ENCODE measurements at regions not wholly inside any gene's neighbourhood (a gene's known extent, or its start where the extent isn't known, plus 50 kb on each side); places are given as distances from the start of the nearest gene placed in this dataset.
A peak's percentile ranks its signal among the peaks of the same experiment; 100 is the strongest.

DNA sequence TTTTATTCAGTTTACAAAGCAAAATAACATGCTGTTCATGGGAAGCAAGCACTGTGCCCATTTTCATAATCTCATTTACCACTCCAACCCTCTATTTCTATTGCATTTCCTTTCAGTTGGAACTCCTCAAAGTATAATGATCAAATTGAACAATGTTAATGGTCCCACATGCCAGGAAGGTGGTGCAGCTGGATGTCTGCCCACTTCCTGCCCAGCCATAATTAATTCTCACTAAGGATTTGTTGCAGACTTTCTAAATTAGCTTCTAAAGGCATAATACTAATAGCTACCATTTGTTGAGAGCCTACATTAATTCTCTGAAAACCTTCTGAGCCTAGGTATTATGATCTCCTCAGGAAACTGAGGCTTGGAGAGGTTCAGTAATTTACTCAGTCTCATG lies 316.1 kb upstream of the TPM1 start:
- no peak for DNase-seq

DNA sequence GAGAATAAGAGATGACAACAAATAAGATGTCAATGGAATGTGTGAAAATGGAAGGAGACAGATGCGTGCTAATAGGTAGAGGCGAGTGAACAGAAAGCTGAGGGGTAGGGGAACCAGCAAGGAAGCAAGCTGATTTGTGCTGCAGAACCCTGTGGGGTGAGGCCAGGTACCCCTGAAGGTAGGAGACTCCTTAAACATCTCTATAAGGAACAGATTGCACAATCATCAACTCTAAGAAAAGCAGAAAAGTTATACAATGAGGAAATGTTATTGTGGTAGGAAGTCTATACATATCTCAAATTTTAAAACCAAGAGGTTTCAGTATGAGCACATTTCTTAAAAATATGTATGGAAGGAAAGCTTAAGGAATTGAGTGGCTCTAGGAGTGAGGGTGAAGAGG lies 315.0 kb upstream of the TPM1 start:
- no peak for DNase-seq

DNA sequence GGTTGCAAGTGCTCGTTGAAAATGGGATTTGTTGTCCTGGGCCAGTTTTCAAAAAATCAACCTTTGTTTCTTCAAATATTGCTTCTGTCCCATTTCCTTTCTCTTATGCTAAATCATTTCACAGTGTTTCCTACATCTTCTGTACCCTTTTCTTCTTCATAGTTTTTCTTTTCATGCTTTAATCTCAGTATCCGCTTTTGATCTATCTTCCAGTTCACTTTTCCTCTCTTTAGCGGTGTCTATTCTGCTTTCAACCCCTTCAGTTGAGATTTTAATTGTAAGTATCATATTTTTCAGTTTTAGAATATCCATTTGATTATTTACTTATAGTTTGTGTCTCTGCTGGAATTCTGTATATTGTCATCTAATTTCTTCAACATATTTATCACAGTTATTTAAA lies 311.7 kb upstream of the TPM1 start:
- DNase-seq, result no peak

DNA sequence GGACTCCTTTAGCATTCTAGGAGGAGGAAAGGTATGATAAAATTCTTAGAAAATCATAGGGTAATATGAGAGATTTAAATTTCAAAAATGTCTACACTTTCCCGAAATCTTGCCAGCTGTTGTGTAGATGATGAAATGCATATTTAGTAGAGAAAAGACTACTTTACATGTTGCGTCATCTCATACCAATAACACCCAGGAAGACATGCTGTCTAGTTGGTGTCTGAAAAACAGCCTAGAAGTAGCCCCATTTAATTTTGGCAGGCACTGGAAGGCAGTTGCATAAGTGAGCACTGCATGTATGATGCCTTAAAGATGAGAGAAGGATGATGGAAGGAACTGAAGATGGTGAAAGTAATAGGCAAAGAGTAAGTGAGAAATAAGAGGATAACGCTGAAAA lies 310.5 kb upstream of the TPM1 start:
- no peak for DNase-seq

DNA sequence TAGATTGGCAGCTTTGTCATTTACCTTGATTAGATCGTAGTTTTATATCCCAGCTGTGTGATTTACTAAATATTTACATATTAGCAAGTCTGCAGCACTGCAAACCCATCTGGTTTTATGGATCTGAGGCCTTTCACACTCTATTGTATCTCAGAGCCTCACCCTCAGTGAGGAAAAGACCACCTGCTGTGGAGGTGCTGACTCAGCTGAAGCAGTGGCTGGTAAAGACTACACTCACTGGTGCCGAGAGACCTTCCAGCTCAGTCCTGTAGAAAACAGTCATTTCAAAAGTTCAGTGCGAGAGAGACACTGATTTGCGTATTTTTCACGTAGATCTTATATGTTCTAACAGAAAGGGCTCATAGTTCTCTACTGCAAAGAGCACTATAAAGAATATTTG lies 307.8 kb upstream of the TPM1 start:
- DNase-seq, result no peak

DNA sequence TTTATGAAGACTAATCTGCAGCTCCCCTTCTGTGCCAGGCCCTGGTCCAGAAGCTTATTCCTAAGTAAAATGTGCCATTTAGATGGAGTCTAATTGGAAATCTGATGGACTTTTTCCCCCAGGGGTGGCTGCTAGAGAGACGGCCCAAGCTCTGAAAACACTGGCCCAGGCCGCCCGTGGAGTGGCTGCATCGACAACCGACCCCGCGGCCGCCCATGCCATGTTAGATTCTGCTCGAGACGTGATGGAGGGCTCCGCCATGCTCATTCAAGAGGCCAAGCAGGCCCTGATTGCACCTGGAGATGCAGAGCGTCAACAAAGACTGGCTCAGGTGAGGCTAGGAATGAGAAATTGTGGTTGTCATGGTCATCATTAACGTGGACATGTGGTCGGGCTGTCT lies 305.8 kb upstream of the TPM1 start:
- no peak for DNase-seq

DNA sequence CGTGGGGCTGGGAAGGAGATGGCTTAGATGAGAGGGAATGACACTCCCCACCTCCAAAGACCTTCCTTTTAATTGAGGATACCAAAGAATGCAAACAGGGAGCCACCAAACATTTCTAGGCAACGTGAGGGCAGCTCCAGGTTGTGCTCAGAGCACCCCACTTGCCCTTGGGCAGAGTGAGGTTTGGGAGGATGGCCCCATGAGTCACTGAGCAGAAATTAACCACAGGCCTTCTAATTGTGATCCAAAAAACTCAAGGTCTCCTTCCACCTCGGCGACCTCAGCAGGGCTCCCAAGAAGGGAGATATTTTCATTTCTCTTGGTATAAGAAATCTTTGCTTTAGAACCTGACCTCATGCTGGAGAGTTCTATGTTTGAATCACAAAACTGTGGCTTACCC lies 305.0 kb upstream of the TPM1 start:
- no peak for DNase-seq

DNA sequence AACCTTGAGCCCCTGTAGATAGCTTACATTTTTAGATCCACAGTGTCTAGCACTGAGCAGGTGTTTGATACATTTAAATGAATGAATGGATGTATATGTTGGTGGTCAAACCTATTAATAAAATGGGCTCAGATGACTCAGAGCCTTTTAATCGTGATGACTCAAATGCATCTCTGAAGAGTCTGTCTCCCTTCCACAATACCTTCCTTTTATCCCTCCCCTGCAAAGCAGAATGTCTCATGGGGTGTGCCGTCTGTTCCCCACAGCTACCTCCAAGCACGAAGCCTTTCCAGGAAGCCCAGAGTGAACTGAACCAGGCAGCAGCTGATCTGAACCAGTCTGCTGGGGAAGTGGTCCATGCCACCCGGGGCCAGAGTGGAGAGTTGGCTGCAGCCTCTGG lies 303.5 kb upstream of the TPM1 start:
- DNase-seq, result no peak

DNA sequence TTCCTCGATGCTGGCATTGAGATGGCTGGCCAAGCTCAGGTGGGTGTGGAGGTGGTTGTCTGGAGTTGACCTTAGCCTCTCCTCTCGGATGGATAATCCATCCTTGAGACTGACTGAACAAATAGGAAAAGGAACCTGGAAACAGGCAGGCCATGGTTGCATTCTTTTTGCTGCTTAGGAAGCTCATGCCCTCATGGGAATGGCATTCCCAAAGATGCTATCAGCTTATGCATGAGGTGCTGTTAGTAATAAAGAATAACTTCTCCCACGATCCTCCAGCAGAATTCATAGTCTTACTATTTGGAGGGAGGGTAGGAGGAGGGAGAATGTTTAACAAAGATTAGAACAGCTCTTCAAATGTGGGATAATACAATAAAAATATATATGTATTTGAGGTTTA lies 303.0 kb upstream of the TPM1 start:
- DNase-seq, result no peak

DNA sequence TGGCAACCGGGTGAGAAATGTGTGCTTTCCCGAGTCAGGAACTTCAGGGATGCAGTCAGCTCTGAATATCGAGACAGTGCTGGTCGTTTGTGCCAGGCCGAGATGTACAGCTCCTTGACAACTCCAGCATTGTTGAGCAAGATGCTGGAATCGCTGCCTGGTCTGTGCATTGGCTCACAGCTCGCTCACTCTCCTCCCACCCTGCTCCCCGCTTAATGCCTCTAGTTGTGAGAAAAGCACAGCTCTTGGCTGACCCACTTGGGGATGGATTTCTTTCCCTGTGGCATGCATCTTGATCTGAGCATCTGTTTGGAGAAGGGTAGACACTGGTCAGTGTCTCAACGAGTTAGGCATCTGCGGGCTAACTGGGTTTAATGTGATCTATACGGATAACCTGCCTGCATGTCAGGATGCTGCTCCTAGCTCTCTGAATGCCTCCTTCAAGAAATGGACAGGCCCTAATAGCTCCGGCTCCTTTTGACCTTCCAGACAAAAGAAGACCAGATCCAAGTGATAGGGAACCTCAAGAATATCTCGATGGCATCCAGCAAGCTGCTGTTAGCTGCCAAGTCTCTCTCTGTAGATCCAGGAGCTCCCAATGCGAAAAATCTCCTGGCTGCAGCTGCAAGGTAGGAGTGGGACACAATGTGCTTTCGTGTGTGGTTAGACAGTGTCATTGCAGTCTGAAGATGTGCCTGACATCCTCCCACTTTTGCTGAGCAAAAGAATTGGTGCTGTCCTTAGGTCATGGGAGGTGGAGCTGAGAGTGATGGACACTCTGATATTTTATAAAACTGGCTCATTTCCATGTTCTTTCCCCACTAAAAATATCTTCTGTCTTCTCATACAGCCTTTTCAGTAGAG lies 302.2 kb upstream of the TPM1 start:
- no peak for DNase-seq

DNA sequence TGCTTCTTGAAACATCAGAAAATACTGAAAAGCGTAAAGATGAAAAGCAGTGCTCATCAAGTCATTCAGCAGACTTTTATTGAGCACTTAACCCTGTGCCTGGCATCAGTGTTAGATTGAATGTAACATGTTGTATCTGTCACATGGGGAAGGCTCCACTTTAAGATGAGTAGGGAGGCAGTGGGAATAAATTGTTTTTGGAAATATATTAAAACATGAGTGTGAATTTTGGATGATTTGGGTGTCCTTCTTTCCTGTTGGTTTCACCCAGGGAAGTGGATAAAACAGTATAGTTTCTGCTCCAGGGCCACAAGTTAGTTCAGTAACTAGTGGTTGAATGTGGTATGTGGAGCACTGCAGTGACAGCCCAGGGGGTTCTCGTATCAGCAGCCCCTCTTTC lies 301.4 kb upstream of the TPM1 start:
- no peak for DNase-seq

DNA sequence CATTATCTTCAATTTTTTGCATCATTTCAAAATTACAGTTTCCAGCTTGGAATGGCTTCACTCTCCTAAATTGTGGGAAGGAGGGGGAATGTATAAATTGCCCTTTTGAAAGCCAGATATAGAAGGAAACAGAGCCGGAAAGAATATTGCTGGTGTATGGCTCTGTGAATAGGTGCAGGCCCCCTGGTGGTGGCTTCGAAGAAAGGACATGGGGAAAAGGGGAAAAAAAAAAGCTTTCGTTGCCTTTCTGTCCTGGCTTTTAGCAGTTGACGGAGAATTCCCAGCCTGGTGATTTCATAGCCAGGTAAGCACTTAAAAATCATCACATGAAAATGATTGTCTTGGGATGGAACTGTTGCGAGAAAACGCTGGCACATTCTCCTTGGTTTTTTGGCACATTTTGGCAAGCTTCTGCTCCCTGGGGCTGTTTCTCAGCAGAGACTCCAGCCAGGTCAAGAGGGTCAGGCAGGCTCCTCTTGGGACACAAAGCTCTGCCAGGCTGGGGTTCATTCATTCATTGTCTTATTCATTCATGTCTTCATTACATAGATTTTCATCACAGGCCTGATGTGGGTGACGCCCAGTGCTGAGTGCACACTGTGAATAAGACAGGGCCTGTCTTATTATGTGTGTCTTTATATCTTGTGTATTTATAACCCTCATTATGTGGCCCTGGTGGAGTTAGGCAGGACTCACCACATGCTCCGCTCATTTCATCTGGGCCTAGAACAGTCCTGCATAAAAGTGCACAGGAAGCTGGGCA lies 300.0 kb upstream of the TPM1 start:
- peak; percentile 21 to 33 for DNase-seq

DNA sequence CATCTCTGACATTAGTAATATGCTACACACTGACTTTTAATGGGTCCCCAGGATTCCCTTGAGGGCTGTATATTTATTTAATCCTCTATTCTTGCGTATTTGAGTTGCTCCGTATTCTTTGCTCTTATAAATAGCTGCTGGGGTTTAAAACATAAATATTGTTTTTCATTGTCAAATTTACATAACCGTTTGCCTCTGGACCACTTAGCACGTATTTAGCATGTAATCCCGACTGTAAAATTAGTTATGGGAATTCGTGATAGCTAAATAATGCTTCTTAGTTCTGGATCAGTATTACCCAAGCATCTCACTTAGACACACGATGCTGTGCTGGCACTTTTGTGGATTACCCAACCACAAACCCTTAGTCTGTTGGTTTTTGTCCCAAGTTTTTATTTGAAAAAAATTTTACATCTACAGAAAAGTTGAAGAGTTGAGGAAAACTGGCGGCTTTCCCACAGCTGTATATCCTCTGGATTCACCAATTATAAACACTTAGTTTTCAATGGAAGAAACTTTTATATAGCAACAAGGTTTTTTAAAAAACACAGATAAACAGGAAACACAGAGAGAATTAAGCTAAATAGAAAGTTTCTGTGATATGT lies 296.8 kb upstream of the TPM1 start:
- no peak for DNase-seq

DNA sequence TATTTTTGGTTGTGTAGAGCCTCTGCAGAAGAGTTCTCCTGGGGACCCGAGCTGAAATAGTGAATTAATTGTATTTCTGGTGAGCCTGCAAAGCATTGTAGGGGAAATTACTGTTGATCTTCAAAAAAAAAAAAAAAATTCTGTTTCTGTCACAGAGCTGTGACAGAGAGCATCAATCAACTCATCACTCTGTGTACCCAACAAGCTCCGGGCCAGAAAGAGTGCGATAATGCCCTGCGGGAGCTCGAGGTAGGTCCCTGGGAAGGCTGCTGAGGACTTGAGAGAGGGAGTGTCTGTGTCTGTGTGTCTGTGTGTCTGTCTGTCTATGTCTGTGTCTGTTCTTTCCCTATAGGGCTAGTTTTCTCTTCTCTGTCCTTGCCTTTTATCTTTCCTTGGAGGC lies 294.4 kb upstream of the TPM1 start:
- no peak for DNase-seq

DNA sequence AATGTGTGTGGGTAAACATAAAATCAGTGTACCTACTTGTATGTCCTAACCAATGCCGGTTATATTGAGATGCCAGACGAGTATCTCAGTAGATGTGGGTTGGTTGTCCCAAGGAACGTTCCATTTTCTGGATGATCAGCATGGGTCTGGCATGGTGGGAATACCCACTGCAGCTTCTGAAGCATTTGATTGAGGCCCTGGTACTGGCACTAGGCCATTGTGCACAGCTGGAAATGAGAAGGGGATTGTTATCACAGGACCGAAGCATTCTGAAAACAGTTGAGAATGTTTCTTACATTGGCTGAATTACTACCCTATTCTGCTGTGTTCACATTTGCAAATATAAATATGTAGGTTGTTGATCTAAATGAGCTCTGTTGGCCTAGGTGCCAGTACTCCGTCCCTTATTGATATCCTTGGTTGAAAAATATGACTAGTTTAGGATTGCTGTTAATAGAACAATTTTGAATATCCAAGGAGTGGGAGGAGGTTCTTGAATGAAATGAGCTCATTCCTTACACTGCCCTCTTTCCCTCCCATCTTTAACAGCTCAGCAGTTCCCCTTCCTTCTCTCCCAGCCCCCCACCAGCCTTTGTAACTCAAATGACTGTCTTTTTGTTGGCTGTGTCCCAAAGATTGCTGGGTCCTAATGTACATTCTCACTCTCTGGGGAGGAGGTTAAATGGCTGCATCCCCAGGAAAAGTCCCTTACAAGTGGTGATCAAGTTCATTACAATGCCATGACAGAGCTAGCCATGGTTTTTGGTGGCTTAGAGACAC lies 293.3 kb upstream of the TPM1 start:
- DNase-seq, result no peak

DNA sequence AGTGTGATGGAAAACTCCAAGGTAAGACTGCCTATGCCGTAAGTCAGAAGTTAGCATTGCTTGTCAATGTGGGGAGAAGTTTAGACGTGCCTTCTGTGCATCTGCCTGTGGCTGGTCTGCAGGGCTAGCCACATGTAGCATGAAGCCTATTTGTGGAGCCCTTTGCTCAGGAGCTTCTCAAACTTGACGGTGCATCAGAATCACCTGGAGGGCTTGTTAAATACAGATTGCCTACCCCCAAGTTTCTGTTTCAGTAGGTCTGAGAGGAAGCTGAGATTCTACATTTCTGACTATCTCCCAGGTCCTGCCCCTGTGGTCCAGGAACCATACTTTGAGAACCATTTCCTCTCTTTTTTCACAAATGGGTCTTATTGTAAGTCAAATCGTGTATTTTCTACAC lies 292.1 kb upstream of the TPM1 start:
- DNase-seq, result no peak

DNA sequence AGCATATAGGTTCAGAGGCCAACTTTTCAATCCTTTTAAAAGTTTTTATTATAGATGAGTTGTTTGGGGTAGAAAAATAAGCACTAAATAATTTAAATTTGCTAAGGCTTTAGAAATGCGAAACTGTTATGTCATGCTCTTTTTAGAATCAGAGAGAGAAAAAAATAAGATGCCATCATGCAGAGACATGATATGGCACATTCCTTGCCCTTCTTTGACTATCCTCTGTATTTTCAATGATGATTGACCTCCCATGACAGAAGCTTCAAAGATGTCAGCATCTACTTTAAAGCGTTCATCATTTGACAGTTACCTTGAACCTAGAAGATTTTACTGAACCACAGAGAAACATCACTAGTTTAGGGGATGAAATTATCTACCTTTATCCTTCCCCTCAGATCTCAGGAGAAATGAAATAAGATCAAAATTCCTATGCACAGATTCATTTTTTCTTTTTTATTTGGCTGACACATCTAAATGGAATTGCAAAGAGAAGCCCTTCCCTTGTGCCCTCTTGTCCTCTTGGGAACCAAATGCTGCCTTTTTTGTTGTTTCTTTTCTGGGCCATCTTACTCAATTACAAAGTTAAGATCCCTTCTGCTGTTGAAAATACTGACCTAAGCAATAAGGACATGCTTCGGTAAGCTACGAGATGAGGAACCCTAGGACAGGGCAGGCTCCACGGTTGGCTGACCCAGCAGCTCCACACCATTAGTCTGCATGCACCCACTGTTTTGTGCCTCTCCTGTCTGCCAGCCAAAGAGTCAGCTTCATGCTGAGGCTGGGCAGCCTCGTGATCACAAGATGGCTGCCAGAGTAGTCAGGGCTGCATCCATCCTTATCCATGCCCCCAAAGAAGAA lies 289.7 kb upstream of the TPM1 start:
- DNase-seq, result no peak

DNA sequence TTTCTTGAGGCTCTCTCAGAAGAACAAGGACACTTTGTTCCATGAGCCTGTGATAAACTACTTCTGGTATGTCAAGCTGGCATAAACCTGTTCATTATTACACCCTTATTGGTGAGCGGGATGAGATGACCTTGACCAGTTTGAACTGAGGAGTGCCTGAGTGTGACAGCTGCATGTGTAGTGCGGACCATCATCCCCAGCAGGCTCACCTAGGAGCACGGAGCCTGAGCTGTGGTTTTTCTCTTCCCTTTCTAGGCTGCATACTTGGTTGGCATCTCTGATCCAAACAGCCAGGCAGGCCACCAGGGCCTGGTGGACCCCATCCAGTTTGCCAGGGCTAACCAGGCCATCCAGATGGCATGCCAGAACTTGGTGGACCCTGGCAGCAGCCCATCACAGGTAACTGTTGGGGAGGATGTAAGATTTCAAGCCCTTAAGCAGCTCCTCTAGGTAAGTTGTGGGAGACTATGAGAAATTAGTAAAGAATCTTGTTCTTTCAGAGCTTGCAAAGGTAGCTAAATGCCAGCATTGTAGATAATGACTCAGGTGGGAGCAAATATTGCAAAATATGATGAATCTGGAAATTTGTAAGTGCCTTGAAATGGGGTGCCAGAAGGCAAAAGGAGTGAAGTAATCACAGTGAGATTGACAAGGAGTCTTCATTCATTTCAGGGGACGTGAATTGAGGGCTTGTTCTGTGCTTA lies 288.9 kb upstream of the TPM1 start:
- no peak for DNase-seq

DNA sequence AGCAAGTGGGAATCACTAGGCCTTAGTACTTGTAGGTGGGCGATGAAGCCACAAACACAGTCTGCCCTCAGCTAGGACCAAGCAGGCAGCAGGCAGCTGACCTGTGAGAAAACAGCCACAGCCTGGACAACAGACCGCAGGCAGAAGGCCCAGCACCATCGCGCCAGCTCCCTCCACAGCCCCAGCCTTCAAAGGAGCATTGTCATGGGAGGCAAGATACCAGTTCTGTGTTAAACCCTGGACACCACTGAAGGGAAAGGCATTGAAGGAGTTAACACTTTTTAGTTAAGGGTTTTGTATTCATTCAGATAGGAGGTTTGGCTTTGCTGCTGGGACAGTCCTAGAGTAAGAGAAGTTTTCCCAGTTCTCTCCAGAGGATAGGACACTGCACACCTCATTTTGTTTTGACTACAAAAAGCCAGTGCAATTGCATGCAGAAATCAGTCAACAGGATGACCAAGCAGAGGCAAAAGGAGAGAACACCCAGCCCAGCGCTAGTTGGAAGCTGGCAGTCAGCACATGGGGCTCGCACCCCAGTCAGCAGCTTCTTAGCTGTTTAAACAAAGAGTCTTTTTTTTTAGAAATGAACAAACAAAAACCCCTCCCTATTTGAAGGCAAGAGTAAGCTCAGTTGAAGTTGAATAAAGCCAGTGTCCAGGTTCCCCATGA lies 286.1 kb upstream of the TPM1 start:
- DNase-seq, result no peak

DNA sequence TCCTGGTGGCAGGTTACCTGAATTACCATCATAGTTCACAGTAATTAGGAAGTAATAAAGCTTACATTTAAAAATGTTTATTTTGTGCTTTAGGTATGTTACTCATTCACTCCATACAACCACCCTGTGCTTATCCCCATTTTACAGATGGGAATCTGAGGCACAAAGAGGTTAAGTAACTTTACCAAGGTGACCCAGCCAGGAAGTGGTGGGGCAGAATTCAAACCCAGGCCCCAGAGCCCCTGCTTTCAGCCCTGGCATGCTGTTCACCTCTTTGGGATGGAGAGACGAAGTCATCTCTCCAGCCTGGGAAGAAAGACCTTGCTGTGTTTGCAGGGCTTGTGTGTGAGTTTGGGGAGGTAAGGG lies 285.6 kb upstream of the TPM1 start:
- no peak for DNase-seq

DNA sequence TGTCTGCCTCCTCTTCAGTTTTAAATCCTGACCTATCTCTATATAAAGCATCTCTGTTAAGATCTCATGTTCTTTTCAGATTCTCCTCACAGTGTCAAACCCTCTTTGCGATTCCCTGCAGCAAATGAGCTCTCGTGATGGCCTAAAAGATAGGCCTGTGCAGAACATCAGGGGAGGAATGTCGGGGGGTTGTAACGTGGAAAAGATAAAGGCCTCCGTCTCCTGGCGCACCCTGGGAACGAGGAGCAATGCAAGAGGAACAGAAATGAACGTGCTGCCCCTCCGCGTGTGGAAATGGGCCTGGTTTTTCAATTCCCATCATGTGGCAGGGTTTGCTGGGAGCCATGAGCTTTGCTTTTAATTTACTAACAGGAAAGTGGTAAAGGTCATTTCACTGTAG lies 285.0 kb upstream of the TPM1 start:
- DNase-seq, result no peak
